ENCODE measurements at regions not wholly inside any gene's neighbourhood (a gene's known extent, or its start where the extent isn't known, plus 50 kb on each side); places are given as distances from the start of the nearest gene placed in this dataset.

DNA sequence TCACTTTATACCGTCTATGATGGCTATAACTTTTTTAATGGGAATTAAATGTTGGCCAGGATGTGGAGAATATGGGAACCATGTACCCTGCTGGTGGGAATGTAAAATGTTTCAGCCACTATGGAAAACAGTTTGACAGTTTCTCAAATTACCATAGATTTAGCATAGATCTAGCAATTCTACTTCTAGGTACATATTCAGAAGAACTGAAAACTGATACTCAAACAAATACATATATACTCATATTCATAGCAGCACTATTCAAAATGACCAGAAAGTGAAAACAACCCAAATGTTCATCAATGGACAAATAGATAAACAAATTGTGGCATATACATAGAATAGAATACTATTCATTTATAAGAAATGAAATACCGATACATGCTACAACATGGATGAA is 539.4 kb downstream of the IGSF11 start (continued):
- TF ChIP-seq, protein P1, sequence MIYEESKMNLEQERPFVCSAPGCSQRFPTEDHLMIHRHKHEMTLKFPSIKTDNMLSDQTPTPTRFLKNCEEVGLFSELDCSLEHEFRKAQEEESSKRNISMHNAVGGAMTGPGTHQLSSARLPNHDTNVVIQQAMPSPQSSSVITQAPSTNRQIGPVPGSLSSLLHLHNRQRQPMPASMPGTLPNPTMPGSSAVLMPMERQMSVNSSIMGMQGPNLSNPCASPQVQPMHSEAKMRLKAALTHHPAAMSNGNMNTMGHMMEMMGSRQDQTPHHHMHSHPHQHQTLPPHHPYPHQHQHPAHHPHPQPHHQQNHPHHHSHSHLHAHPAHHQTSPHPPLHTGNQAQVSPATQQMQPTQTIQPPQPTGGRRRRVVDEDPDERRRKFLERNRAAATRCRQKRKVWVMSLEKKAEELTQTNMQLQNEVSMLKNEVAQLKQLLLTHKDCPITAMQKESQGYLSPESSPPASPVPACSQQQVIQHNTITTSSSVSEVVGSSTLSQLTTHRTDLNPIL (CRISPR knock-in tag; IDR thresholded peaks at IDR 0.05; ENCODE audit: low read depth): no peak
- TF ChIP-seq, protein P2, sequence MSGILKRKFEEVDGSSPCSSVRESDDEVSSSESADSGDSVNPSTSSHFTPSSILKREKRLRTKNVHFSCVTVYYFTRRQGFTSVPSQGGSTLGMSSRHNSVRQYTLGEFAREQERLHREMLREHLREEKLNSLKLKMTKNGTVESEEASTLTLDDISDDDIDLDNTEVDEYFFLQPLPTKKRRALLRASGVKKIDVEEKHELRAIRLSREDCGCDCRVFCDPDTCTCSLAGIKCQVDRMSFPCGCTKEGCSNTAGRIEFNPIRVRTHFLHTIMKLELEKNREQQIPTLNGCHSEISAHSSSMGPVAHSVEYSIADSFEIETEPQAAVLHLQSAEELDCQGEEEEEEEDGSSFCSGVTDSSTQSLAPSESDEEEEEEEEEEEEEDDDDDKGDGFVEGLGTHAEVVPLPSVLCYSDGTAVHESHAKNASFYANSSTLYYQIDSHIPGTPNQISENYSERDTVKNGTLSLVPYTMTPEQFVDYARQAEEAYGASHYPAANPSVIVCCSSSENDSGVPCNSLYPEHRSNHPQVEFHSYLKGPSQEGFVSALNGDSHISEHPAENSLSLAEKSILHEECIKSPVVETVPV (CRISPR knock-in tag; IDR thresholded peaks at IDR 0.05): no peak
- TF ChIP-seq, protein P3, sequence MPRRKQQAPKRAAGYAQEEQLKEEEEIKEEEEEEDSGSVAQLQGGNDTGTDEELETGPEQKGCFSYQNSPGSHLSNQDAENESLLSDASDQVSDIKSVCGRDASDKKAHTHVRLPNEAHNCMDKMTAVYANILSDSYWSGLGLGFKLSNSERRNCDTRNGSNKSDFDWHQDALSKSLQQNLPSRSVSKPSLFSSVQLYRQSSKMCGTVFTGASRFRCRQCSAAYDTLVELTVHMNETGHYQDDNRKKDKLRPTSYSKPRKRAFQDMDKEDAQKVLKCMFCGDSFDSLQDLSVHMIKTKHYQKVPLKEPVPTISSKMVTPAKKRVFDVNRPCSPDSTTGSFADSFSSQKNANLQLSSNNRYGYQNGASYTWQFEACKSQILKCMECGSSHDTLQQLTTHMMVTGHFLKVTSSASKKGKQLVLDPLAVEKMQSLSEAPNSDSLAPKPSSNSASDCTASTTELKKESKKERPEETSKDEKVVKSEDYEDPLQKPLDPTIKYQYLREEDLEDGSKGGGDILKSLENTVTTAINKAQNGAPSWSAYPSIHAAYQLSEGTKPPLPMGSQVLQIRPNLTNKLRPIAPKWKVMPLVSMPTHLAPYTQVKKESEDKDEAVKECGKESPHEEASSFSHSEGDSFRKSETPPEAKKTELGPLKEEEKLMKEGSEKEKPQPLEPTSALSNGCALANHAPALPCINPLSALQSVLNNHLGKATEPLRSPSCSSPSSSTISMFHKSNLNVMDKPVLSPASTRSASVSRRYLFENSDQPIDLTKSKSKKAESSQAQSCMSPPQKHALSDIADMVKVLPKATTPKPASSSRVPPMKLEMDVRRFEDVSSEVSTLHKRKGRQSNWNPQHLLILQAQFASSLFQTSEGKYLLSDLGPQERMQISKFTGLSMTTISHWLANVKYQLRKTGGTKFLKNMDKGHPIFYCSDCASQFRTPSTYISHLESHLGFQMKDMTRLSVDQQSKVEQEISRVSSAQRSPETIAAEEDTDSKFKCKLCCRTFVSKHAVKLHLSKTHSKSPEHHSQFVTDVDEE (CRISPR knock-in tag; IDR thresholded peaks at IDR 0.05): no peak
- TF ChIP-seq ZFP30 (CRISPR knock-in tag; IDR thresholded peaks at IDR 0.05) (no peak), GLIS3 (CRISPR knock-in tag; IDR thresholded peaks at IDR 0.05) (no peak)

DNA sequence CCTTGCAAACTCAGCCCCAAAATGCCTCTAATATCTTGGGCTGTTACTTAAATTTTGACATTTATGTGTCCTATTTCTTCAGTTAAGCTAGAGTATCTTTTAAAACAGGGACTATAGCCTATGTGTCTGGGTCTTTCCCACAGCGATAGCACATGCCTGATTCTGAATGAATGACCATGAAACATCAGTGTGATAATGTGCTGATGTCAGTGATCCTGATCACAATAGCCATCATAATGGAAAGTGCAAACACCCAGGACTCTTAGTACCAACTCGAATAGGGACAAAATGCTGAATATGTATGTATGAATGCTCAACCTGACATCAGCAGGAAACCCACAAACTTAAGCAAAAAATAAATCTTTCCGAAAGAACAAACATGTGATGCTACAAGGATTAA is 537.4 kb downstream of the IGSF11 start:
- TF ChIP-seq ZFP30 (CRISPR knock-in tag; IDR thresholded peaks at IDR 0.05) (no peak), ZNF565 (CRISPR knock-in tag; conservative IDR thresholded peaks at IDR 0.05; ENCODE audit: low read depth) (no peak), TOX (CRISPR knock-in tag; IDR thresholded peaks at IDR 0.05; ENCODE audit: borderline replicate concordance) (no peak), ZNF8 (CRISPR knock-in tag; IDR thresholded peaks at IDR 0.05) (no peak)
- ATAC-seq: no peak

DNA sequence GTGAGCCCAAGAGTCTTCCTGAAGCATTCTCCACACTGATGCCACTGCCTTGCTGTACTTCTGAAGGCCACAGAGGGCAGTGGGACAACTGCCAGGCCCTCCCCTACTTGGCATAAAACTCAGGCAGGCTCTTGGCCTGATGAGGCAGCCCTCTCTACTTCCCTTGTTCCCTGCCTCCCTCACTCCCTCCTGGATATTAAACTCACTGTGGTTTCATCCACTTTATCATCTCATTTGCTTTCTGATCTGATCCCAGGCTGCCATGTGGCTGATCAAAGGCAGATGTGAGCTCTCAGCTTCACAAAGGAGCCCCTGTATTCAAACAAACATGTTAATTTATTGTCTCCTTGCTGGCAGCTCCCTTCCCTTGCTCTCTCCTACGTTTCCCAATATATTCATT is 533.5 kb downstream of the IGSF11 start:
- TF ChIP-seq ZNF70 (CRISPR knock-in tag; IDR thresholded peaks at IDR 0.05) (0 out of 2 replicates have a peak, but pooled peaks have one; percentile 32), CSDC2 (CRISPR knock-in tag; IDR thresholded peaks at IDR 0.05) (peak; percentile 74; the same call in 1 of the 2 replicates), ZFP3 (CRISPR knock-in tag; IDR thresholded peaks at IDR 0.05) (peak; percentile 82), TCF4 (CRISPR knock-in tag; IDR thresholded peaks at IDR 0.05; ENCODE audit: borderline replicate concordance) (peak; percentile 88), ISL1 (CRISPR knock-in tag; IDR thresholded peaks at IDR 0.05) (peak; percentile 64), SNAI2 (CRISPR knock-in tag; IDR thresholded peaks at IDR 0.05) (no peak)
- TF ChIP-seq, protein P4, sequence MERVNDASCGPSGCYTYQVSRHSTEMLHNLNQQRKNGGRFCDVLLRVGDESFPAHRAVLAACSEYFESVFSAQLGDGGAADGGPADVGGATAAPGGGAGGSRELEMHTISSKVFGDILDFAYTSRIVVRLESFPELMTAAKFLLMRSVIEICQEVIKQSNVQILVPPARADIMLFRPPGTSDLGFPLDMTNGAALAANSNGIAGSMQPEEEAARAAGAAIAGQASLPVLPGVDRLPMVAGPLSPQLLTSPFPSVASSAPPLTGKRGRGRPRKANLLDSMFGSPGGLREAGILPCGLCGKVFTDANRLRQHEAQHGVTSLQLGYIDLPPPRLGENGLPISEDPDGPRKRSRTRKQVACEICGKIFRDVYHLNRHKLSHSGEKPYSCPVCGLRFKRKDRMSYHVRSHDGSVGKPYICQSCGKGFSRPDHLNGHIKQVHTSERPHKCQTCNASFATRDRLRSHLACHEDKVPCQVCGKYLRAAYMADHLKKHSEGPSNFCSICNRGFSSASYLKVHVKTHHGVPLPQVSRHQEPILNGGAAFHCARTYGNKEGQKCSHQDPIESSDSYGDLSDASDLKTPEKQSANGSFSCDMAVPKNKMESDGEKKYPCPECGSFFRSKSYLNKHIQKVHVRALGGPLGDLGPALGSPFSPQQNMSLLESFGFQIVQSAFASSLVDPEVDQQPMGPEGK (CRISPR knock-in tag; IDR thresholded peaks at IDR 0.05; ENCODE audit: borderline replicate concordance): peak; percentile 72; the same call in 1 of the 2 replicates
- TF ChIP-seq, protein P5, sequence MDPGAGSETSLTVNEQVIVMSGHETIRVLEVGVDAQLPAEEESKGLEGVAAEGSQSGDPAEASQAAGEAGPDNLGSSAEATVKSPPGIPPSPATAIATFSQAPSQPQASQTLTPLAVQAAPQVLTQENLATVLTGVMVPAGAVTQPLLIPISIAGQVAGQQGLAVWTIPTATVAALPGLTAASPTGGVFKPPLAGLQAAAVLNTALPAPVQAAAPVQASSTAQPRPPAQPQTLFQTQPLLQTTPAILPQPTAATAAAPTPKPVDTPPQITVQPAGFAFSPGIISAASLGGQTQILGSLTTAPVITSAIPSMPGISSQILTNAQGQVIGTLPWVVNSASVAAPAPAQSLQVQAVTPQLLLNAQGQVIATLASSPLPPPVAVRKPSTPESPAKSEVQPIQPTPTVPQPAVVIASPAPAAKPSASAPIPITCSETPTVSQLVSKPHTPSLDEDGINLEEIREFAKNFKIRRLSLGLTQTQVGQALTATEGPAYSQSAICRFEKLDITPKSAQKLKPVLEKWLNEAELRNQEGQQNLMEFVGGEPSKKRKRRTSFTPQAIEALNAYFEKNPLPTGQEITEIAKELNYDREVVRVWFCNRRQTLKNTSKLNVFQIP (CRISPR knock-in tag; IDR thresholded peaks at IDR 0.05; ENCODE audit: borderline replicate concordance, low read depth): no peak
- TF ChIP-seq, protein P3 (CRISPR knock-in tag; IDR thresholded peaks at IDR 0.05): peak; percentile 71
- ATAC-seq: peak; percentile 99

All from SK-N-SH treated with all-trans-retinoic acid at 6 μM for 48 hours (cell line).